ENCODE measurements at regions not wholly inside any gene's neighbourhood (a gene's known extent, or its start where the extent isn't known, plus 50 kb on each side); places are given as distances from the start of the nearest gene placed in this dataset.

DNA sequence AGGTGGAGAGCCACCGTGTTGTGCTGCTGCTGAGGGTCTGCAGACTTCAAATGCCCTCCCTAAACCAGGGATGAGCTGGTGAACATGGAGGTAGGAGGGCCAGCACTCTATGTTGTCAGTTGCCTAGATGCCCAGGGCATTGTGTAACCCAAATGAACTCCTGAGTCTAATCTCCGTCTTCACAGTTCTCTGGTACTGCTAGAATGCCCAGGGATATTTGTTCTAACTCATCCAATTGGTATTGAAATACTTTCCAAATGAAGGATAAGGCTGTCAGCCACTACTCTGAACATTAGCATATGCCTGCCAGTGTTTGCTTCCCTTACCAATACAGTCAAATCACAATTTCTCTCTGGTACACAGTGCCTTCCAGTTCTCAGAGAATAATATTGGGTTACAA, 492.6 kb downstream of the SLC4A3 start:
- intact Hi-C loops (cut with DNase I; ENCODE audit: low total_unique reads): no loop called here
- ATAC-seq: no peak

DNA sequence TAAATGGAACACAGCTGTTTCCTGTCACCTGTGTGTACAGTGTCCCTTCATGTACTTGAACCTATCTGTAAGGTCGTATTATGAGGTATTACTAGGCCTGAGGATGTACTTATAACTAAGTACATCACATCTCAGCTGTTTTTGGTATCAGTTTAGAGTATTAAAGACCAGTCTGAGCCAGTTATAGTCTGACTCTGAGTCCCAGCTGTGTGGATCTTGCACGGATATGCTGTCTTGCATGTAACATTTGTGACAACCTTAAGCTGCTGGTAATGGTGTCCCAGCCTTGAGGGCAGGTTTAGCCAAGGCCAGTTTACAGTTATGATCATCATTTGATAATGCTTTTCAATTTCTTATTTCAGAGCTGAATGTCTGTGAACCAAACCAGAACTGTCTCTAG, 496.3 kb downstream of the SLC4A3 start:
- Histone ChIP-seq H3K4me1 (no peaks in the 10 kb centered on the region), H3K4me3 (no peak overlapping the region), H3K27ac (no peak overlapping the region), H3K9me3 (no peaks in the 10 kb centered on the region), H3K36me3 (no peaks in the 10 kb centered on the region), H3K27me3 (no peaks in the 10 kb centered on the region)
- in situ Hi-C loops (cut with MboI; ENCODE audit: low sequenced_read_pairs in 4 of 4) (no loop called here), intact Hi-C loops (cut with DNase I; ENCODE audit: low total_unique reads) (no loop called here)
- DNase-seq (no peak), ATAC-seq (no peak)
- TF ChIP-seq POLR2A (IDR thresholded peaks at IDR 0.05): no peak
- TF ChIP-seq, protein P1, sequence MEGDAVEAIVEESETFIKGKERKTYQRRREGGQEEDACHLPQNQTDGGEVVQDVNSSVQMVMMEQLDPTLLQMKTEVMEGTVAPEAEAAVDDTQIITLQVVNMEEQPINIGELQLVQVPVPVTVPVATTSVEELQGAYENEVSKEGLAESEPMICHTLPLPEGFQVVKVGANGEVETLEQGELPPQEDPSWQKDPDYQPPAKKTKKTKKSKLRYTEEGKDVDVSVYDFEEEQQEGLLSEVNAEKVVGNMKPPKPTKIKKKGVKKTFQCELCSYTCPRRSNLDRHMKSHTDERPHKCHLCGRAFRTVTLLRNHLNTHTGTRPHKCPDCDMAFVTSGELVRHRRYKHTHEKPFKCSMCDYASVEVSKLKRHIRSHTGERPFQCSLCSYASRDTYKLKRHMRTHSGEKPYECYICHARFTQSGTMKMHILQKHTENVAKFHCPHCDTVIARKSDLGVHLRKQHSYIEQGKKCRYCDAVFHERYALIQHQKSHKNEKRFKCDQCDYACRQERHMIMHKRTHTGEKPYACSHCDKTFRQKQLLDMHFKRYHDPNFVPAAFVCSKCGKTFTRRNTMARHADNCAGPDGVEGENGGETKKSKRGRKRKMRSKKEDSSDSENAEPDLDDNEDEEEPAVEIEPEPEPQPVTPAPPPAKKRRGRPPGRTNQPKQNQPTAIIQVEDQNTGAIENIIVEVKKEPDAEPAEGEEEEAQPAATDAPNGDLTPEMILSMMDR (IDR thresholded peaks at IDR 0.05 in 4 of 5, conservative IDR thresholded peaks at IDR 0.05 in 1 of 5): no peak

More for the DNA sequence above, 492.6 kb downstream of the SLC4A3 start:
- no peaks in the 10 kb centered on the region for H3K36me3 ChIP-seq
- DNase-seq: no peak
- no peak for TF ChIP-seq POLR2A (IDR thresholded peaks at IDR 0.05)
- TF ChIP-seq, protein P1 (IDR thresholded peaks at IDR 0.05 in 4 of 5, conservative IDR thresholded peaks at IDR 0.05 in 1 of 5): no peak
- in situ Hi-C loops (cut with MboI; ENCODE audit: low sequenced_read_pairs in 4 of 4): no loop called here
- no peak overlapping the region for H3K27ac ChIP-seq
- no peaks in the 10 kb centered on the region for H3K27me3 ChIP-seq
- no peak overlapping the region for H3K4me3 ChIP-seq
- H3K4me1 ChIP-seq: no peaks in the 10 kb centered on the region
- H3K9me3 ChIP-seq: no peaks in the 10 kb centered on the region

DNA sequence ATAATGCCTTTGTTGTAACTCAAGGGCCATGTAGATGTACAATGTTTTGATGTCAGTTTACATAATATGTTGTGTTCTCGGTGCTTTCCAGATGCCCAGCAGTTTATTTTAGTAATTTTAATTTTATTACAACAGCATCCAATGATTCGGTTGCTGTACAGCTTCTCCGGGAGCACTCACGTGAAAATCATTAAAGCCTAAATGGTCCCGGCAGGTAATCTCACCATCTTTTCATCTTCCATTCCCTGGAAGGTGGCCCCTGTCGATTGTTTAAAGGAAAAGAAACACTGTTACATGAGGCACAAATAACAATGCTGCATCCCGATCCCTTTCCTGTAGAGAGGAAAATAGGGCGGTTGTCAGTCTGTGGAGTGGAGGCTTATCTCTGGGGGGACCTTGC, 498.1 kb downstream of the SLC4A3 start:
- no peaks in the 10 kb centered on the region for H3K27me3 ChIP-seq
- in situ Hi-C loops (cut with MboI; ENCODE audit: low sequenced_read_pairs in 4 of 4): no loop called here
- no peak overlapping the region for H3K4me3 ChIP-seq
- ATAC-seq (no peak), DNase-seq (no peak)
- H3K9me3 ChIP-seq: no peaks in the 10 kb centered on the region
- no peak overlapping the region for H3K27ac ChIP-seq
- no peaks in the 10 kb centered on the region for H3K36me3 ChIP-seq
- no peak for TF ChIP-seq POLR2A (IDR thresholded peaks at IDR 0.05)
- TF ChIP-seq, protein P1 (IDR thresholded peaks at IDR 0.05 in 4 of 5, conservative IDR thresholded peaks at IDR 0.05 in 1 of 5): no peak
- intact Hi-C loops (cut with DNase I; ENCODE audit: low total_unique reads): no loop called here
- no peaks in the 10 kb centered on the region for H3K4me1 ChIP-seq

DNA sequence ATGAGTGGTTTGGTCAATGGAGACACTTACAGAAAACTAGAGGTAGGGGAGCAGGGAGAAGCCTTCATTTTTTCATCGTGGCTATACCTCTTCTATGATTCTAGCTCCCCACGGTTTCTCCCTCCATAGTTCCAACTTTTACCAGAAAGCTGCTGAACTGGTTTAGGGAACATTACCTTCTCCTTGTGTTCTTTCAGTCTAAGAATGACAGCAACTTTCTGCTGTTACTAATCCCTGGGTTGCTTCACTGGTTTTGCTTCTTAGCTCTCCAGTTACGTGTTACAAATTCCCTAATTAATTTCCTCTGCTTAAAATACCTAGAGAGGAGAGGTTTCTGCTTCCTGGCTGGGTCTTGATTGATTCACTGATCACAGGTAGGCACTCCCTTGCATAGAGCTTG, 499.9 kb downstream of the SLC4A3 start:
- intact Hi-C loops (cut with DNase I; ENCODE audit: low total_unique reads): no loop called here
- ATAC-seq: no peak
- no peak for TF ChIP-seq POLR2A (IDR thresholded peaks at IDR 0.05)
- TF ChIP-seq, protein P1 (IDR thresholded peaks at IDR 0.05 in 4 of 5, conservative IDR thresholded peaks at IDR 0.05 in 1 of 5): no peak

DNA sequence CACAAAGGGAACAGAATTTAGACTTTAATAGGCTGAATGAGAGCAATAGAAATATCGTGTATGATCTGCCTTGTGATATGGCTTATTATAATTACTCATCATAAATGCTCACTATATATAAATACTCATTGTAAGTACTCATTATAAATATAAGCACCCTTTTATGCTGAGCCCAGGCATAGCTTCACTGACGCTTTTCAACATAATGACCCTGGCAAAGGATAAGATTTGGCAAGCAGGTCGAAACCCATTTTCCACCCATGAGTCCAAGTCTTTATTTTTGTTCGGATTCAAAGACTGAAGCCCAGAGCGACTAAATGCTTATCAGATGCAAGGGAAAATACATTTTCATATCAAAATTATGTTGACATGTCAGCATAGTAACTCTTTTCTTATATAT, 500.4 kb downstream of the SLC4A3 start:
- Histone ChIP-seq H3K4me1 (no peaks in the 10 kb centered on the region), H3K36me3 (no peaks in the 10 kb centered on the region), H3K27me3 (no peaks in the 10 kb centered on the region), H3K4me3 (no peak overlapping the region), H3K27ac (no peak overlapping the region), H3K9me3 (no peaks in the 10 kb centered on the region)
- TF ChIP-seq, protein P1 (IDR thresholded peaks at IDR 0.05 in 4 of 5, conservative IDR thresholded peaks at IDR 0.05 in 1 of 5): no peak
- TF ChIP-seq POLR2A (IDR thresholded peaks at IDR 0.05): no peak
- ATAC-seq: no peak
- no peak for DNase-seq
- intact Hi-C loops (cut with DNase I; ENCODE audit: low total_unique reads): no loop called here
- in situ Hi-C loops (cut with MboI; ENCODE audit: low sequenced_read_pairs in 4 of 4): no loop called here

More for the DNA sequence above, 499.9 kb downstream of the SLC4A3 start:
- no peaks in the 10 kb centered on the region for H3K27me3 ChIP-seq
- no peak for DNase-seq
- H3K9me3 ChIP-seq: no peaks in the 10 kb centered on the region
- no peaks in the 10 kb centered on the region for H3K4me1 ChIP-seq
- H3K27ac ChIP-seq: no peak overlapping the region
- no peak overlapping the region for H3K4me3 ChIP-seq
- in situ Hi-C loops (cut with MboI; ENCODE audit: low sequenced_read_pairs in 4 of 4): no loop called here
- H3K36me3 ChIP-seq: no peaks in the 10 kb centered on the region

Measured in gastrocnemius medialis (tissue), 4 donors.